ENCODE measurements at regions not wholly inside any gene's neighbourhood (a gene's known extent, or its start where the extent isn't known, plus 50 kb on each side); places are given as distances from the start of the nearest gene placed in this dataset.

DNA sequence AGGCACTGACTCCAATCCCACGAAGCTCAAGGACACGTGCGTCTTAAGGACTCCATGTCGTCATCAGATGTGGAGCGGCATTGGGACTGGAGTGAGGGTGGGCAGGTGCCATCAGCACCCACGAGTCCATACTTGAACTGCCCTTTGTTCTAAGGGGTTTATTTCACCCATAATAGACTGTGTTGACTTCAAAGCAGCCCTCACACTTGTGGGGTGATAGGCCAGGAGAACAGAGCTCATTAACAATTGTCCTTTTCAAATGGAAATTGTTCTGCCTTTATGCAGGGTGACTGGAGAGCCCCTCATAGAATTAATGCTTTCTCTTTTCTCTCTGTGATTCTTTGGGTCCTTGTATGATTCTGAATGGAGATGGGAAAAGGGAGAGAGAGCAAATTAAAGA lies 376.9 kb upstream of the MGMT start:
- no peak for DNase-seq (ENCODE audit: low spot score)

DNA sequence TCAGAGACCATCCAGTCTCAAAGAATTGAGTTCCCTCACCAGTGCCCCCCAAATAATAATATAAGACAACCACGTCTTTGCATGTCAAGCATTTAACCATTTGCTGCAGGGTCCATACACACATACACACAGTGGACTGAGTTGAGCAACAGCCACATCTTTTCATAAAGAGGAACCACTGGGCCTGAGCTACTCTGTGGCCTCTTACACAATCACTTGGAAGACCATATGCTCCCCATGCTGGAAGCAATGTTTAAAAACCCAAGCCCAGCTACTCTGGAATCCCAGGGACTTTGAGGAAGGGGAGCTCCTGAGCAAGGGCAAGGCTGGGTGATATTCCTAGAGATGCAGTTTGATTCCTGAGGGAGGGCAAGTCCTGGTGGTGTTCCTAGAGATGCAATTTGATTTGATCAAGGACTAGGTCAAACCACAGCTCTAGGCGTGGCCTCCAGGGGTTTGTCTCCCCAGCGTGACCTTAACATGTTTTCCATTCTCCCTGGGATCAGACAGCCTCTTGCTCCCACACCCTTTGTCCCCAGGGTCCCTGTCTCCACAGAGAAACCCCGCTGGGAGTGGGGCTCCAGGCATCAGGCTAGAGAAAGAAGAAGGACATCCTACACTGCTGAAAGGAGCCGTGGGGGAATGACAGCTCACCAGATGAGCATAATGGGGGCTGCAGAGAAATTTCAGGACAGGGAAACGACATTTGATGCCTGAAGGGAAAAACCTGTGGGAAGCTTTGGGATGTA lies 376.2 kb upstream of the MGMT start:
- DNase-seq (ENCODE audit: low spot score): no peak

DNA sequence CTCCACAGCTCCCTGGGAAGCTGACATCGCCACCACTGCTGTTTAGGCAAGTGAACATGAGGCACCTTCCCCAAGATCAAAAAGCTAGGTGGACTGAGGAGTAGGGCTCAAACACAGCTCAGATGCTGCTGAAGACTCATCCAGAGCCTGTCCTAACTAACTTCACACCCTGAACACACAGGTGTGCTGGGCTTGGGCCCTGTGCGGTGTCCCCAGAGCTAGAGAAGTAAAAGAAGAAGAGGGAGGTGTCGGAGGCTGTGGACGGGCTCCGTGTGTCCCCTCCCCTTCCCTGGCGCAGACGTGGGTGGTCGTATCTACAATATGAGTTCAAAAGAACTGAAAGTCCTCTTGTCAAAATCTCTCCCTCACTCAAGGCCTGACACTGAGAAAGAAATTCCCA lies 373.4 kb upstream of the MGMT start:
- DNase-seq (ENCODE audit: low spot score): no peak

DNA sequence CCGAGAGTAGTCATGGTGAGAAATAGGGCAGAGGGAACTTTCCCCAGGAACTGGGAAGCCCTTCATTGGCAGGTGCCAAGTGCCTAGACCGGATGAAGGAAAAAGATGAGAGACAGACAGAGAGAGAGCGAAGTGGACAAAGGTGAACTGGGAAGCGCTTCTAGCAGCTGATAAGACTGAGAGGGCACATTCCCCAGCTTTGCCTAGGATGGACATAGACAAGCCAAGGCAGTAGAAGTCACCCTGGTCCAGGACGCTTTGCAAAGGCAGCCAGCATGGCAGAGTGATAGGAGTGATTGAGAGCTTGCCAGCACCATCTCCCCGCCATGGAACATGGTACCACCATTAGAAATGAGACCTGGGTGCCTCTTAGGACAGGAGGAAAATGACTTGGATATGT lies 372.8 kb upstream of the MGMT start:
- no peak for DNase-seq (ENCODE audit: low spot score)

DNA sequence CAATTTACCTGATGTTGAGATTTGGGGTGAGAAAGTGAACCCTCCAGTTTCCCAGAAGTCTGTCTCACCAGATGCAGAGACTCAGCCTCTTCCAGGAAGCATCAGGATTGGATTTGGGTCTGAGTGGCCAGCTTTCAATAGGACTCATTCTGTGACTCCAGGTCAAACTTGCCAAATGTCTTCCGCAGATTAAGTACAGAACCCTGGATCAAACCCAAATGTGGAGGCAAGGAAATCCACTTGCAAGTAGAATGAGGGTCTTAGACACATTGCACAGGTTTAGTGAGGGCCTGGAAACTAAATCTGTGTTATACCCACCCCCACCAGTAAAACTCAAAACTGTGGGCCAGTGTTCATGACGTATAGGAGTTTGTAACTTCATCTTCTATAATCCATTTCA lies 372.2 kb upstream of the MGMT start:
- DNase-seq (ENCODE audit: low spot score): no peak

DNA sequence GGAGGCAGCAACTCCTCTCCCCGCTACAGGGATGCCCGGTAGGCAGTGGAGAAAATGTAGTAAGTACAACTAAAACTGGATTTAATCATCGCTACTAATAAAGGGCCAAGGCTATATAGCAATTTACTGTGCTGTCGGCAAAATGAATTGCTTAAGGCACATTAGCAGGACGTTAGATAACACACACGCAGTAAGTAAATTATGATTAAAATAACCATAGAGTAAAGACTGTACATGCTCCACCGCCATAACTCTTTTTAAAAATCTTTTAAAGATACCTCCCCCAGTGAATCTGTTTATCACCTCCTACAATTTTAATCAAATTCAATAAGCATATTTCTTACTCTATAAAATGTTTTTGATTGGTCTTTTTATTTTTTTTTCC lies 371.4 kb upstream of the MGMT start:
- DNase-seq (ENCODE audit: low spot score): no peak

DNA sequence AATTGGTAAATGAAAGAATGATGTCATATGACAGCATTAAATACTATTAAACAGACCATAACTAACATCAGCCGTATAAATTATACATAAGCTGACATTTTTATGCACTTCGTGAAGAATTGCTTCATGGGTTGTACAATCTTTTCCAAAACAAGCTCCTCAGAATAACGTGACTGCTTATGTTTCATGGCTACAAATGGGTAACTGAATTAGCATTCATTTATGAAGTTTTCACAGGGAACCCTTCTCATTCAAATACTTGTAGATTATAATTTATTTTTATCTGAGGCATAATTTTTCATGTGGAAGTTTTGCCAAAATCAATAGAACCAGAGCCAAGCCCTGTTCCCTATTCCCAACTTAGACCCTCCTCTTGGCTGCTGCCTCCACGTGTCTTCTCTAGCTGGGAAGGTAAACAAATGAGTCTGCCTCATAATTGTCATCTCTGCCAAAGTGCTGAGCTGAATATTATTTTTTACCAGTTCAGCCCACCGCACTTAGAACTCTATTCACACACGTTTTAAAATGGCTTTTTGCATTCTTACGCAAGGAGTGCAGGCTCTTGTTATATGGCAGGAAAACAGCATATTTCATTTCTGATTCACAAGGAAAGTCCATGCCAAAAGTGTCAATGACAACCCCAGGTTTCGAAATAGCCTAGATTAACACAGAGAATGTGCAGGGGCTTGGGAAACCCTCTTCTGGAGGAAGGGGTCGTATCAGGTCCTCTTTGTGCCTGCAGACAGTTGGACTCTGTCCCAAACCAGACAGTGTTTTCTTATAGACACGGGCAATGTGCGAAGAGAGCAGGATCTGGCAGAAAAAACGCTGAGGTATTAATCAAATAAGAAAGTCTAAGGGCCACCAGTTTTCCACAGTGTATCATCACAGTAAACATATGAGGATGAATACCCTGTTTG lies 370.7 kb upstream of the MGMT start:
- no peak for DNase-seq (ENCODE audit: low spot score)

DNA sequence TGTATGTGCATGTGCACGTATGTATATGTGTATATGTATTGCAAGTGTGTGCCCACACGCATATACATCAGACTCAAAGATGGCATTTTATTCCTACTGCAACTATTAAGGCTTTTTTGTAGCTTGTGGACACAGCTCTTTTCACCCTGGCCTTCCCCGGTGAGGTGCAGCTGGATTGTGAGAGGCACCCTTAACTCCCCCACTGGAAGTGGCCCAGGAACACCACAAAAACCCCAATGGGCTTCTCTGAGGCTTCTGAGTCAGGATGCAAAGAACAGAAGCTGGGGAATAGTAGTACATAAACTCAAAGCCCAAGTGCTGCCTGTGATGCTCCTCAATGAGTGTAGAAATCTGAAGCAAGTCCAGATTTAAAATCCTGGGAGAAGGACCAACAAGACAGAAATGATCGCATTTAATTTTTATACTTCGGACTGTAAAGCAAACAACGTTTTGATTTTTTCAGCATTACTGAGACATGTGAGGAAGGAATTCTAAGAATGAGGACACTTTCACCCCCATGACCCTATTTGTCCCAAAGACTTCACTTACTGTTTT lies 369.2 kb upstream of the MGMT start:
- no peak for DNase-seq (ENCODE audit: low spot score)

DNA sequence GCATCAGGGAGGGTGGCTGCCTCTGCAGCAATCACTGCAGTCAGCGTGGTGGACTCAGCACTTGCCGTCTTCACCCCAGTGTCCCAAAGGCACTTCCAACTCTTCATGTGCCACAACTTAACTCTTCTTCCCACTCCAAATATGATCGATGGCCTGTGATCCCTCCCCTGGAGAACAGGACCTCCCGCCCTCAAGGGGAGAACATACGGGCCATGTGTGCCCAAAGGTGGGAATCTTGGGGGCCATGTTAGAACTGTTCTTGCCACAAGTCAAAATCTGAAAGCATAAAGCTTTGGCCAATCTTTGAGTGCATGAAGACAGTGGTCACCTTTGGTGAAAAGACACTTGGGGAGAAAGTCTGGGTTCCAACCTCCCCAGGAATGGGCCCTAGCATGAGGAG lies 368.5 kb upstream of the MGMT start:
- no peak for DNase-seq (ENCODE audit: low spot score)

DNA sequence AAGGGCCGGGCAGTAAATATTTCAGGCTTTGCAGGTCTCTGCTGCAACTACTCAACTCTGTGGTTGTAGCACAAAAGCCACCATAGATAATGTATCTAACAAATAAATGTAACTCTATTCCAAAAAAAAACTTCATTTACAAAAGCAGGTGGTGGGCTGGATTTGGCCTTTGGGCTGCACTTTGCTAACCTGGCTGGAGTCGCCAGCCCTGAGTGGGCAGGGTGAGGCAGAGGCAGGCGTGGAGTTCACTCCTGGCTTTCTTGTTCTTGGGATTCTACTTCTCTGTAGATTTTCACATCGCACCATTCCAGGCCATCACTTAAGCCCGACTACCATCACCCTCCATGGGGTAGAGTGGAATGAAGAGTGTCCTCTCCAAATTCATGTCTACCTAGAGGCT lies 367.6 kb upstream of the MGMT start:
- no peak for DNase-seq (ENCODE audit: low spot score)

DNA sequence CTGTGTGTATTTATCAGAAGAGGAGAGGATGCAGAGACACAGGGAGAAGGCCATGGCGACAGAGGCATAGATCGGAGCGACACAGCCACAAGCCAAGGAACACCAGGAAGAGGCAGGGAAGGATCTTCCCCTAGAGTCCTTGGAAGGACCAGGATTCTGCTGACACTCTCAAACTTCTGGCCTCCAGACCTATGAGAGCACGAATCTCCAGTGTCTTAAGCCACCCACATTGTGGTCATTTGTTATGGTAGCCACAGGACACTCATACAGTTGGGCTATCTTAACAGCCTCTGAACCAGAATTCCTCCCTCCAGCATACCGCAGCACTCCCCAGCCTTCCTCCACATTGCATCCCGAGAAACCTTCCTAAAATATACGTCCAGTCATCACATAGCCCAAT lies 367.0 kb upstream of the MGMT start:
- no peak for DNase-seq (ENCODE audit: low spot score)

DNA sequence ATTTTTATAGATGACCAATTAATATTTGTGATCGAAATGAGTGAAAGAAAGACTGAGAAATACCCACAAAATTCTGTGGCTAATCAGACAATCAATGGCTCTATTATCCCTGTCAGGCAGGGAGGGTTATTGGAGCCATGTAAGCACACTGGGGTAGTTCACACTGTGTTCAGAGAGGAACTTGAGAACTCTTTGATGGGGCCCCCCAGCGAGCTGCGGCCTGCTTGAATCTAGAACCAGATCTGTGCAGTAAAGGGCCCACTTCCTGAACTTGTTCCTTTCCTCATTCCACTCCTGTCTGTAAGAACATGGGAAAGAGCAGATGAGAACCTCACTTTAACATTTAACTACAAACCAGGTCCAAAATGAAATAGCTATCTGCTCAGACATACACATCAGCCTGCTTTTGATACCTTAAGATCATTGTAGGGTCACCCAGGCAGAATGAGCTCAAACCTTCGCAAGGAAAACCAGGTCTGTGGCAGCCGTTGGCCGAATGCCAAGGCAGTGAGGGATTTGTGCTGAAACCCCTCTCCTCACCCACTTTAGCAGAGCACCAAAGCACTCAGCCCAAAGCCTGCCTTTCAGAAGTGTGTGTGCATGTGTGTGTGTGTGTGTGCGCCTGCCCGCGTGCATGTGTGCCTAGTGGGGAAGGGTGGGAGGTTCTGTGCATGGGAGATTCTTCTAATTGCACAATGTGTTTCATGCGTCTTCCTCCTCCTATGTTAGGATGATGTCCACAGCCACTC lies 365.6 kb upstream of the MGMT start:
- no peak for DNase-seq (ENCODE audit: low spot score)

DNA sequence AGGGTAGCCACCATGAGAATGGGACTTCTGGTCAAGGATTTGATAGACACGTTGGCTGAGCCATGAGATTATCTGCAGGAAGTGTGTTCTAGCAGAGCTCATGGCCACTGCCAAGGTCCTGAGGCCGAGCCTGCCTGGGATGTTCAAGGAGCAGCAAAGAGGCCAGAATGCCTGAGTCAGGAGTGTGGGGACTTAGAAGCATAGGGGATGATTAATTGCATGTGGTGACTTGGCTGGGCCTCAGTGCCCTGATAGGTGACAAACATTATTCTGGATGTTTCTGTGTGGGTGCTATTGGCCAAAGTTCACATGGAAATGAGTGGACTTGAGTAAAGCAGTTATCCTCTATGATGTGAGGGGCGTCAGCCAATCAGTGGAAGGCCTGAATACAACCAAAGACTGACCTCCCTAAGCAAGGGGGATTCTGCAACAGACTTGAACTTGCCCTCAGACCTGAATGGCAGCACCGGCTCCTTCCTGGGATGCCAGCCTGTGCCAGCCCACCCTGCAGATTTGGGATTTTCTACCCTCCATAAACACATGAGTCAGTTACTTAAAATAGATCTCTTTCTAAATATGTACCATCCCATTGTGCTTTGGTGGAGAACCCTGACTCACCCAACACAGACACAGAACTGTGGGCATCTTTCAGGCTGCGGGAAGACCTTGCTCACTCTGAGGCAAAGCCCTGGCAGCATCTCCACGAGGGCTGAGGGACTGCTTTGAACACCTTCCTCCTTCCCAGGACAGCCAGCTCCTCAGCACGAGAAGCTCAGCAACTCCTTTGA lies 363.9 kb upstream of the MGMT start:
- DNase-seq (ENCODE audit: low spot score): no peak

DNA sequence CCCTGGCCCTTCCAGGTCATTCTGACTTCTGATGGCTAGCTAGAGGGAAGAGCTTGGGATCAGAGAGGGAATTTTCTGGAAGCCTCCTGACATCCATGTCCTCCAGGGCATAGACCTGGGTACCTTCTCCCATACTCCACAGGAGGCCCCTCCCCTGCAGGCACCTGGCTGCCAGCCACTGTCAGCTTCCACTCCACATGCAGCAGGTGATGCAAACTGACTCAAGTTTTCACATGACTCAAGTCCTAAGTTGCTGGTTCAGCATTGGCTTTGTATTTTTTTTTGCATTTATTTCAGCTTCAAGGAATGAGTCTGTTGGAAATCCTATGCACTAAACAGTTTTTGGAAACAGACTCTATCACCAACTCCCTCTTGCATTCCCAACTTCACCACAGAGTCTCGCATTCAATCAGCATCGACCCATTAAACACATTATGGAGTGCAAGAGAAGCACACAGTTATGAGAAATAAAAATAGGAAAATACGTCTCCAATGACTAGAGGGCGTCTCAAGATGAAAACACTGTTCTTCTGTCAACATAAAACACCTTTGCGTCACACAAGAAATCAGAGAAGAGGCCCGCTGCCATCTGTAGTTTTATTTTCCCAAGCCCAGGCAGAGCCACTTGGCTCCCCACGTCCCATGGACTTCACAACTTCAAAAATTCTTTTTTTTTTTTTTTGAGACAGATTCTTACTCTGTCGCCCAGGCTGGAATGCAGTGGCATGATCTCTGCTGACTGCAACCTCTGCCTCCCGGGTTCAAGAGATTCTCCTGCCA lies 362.6 kb upstream of the MGMT start:
- no peak for DNase-seq (ENCODE audit: low spot score)

DNA sequence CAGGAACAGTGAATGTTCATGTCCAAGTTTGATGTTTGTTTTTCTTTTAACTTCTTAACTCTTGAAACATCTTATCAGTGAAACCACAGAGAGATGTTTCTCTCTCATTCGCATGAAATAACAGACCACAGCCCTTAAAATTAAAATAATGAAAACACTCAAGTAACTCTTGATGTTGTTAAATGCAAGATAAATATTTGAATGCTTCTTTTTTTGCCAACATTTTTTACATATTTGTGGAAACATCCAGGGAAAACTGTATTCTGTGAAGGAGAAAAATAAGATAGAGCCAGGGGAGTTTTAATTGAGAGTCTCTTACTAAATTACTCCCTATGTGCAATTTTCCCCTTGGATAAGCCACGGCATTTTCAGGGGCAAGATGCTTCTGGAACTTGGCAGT lies 361.8 kb upstream of the MGMT start:
- no peak for DNase-seq (ENCODE audit: low spot score)

DNA sequence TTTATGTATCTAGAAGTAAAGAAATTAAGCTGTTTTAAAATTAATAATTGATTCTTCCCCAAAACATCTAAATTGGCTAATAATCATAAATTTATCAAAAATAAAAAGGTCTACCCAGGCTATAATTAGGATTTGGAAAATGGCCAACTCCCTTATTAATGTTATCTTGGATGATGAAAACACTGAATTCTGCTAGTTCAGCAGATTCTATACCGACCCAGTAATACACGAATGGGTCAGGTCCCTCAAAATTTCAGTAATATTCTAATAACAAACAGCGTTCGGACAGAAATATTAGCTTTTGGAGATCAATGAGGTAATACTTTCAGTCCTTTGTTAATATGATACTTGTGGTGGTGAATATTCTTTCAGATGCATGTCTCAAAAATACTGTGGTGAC lies 360.7 kb upstream of the MGMT start:
- DNase-seq (ENCODE audit: low spot score): no peak

DNA sequence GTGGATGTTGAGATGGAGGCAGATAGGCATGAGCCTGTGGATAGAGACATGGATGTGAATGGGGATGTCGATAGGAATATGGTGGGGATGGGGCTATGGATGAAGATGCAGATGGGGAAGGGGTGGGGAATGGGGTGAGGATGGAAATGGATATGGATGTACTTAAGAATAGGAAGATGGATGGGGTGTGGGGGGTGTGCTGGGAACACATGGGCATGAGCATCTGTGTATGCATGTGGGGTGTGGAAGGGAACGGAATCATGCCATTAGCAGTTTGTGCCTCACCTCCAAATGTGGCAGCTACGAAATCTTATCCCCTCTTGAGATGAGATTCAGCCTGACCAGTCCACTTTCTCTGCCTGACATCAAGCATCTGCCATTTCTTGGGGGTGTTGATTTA lies 359.5 kb upstream of the MGMT start:
- no peak for DNase-seq (ENCODE audit: low spot score)

DNA sequence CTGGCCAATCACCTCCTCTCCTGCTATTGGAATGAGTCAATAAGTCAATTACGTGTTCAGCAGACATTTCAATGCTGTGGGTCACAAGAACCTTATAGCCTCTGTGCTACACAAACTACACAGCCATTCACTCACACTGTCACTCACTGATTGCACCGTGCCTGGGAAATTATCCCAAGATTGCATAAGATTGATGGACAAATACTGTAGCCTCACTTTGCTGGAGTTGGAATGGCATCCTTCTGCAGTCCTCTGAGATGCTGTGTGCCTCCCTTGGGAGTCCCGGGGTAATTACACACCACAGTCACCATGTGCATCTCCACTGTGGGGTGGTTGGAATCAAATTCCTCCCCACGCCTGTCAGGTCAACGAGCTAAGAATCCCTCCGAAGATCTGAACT lies 358.7 kb upstream of the MGMT start:
- DNase-seq (ENCODE audit: low spot score): no peak

DNA sequence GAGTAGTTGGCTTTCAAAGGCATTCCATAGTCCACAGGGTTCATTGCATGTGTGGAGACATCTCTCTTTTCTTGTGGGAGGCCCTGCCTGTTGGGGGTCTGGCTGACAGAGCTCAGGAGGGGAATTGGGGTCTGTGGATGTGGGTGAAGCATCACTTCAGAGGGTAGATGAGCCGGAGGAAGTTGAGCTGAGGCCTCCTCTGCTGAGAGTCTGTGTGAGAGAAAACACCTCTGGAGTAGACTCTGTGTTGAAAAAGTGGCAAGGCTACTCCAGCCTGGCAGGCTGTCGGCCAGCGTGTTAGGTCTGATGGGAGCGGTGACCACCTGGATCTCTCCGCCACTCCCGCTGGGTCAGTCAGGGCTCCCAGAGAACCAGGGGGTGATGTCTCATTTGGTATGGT lies 358.0 kb upstream of the MGMT start:
- no peak for DNase-seq (ENCODE audit: low spot score)

DNA sequence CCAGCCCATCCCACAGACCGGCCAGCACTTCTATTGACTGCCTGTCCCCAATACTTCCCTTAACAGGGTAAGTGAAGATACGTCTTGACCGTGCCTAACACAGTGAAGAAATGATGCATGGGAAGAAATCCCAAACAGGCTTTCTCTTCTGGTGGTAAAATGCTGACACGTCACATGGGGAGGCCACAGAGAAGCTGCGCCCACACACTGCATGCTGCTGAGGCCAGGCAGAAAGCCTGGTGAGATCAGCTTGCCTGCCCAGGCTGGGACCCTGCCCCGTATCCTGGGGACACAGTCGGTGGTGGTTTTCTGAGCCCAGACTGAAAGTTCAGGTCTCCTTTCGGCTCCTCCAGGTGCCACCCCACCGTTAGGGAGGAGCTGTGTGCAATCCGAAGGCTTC lies 356.3 kb upstream of the MGMT start:
- no peak for DNase-seq (ENCODE audit: low spot score)

DNA sequence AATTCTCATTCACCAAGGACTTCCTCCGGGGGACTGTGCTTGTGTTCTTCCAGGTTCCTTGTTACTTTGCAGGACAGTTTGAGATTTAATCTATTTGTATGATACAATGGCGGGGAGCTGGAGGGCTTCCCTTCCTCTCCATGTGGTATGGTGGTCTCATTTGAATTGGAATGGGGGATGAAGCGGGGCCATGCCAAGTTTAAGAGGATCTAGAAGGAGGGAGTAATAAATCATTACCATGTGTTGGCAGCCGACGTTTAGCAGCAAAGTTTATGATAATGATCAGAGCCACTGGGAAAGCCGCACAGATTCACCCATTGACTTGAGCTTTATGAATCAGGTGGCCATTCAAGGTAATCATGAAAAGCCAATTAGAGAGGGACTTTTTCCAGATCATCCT lies 355.1 kb upstream of the MGMT start:
- DNase-seq (ENCODE audit: low spot score): no peak
